Loucy (cell line): ENCODE measurements at regions not wholly inside any gene's neighbourhood (a gene's known extent, or its start where the extent isn't known, plus 50 kb on each side); places are given as distances from the start of the nearest gene placed in this dataset.
"Not testable (repeated sequence)": the region's sequence is repeated elsewhere in the genome, so short reads cannot be mapped to it uniquely, and the experiment has no call there.

Experiments used
- CTCF ChIP-seq: fragments of 200-600 bp; sonication (generic); conservative IDR thresholded peaks from 2 replicates; pipeline ENCODE4 v1.5.1; 2014; ENCODE audit warnings: mild to moderate bottlenecking, antibody characterized with exemption, low read length
- EZH2phosphoT487 ChIP-seq: fragments of 200-600 bp; IDR thresholded peaks from 2 replicates; pipeline ENCODE4 v1.6.1; 2018; ENCODE audit warnings: antibody characterized with exemption, mild to moderate bottlenecking, moderate library complexity, borderline replicate concordance

GRCh38 chr7:156347703-156348248 lies 292.8 kb upstream of the RNF32 start:
- not testable (repeated sequence) for TF ChIP-seq CTCF, EZH2phosphoT487
